IMR-90 (cell line): ENCODE measurements at regions not wholly inside any gene's neighbourhood (a gene's known extent, or its start where the extent isn't known, plus 50 kb on each side); places are given as distances from the start of the nearest gene placed in this dataset.
"Not testable (repeated sequence)": the region's sequence is repeated elsewhere in the genome, so short reads cannot be mapped to it uniquely, and the experiment has no call there.

Source experiments
- ATAC-seq: fragments of 200-7000 bp; cut with Tn5 transposase; 2 replicates; pipeline ENCODE4 v1.9.1; 2020; ENCODE audit warnings: low read depth, mild to moderate bottlenecking, moderate library complexity
- BruUV-seq: library from RNA; stranded (reverse); fragments of 400-500 nt; replicated peaks from 2 replicates; lab custom pipeline; 2021; lab: Mats Ljungman, UMichigan
- CTCF ChIA-PET: fragments of 300-600 bp; formaldehyde crosslinking; extraction: SDS; loops from one replicate; lab custom pipeline; 2021; ENCODE audit warnings: antibody characterized with exemption; lab: Yijun Ruan, JAX
- POLR2A ChIA-PET: fragments of 300-600 bp; sonication (Branson Sonifier 250); formaldehyde crosslinking; loops from one replicate; lab custom pipeline; 2022; ENCODE audit warnings: antibody characterized with exemption; ENCODE audit not compliant: unreplicated experiment; lab: Charles Lee
- DNase-seq: peaks from one replicate; pipeline ENCODE4 v3.0.0; 2013
- H2AFZ ChIP-seq: replicated peaks from 2 replicates; pipeline ENCODE3; 2013; ENCODE audit warnings: low read length, mild to moderate bottlenecking; ENCODE audit not compliant: poor library complexity
- H2AK5ac ChIP-seq: 2 replicates; pipeline ENCODE4 v1.6.1; 2013; ENCODE audit warnings: low read depth, low read length, inconsistent platforms
- H2AK9ac ChIP-seq: replicated peaks from 2 replicates; pipeline ENCODE3; 2013; ENCODE audit warnings: mild to moderate bottlenecking, low read depth, low read length, moderate library complexity; ENCODE audit not compliant: poor library complexity
- H2BK120ac ChIP-seq: 2 replicates; pipeline ENCODE4 v1.6.1; 2013; ENCODE audit warnings: low read depth, low read length, inconsistent platforms
- H2BK15ac ChIP-seq: 3 replicates; pipeline ENCODE4 v1.6.1; 2013; ENCODE audit warnings: low read depth, low read length, inconsistent platforms
- H2BK20ac ChIP-seq: 2 replicates; pipeline ENCODE4 v1.6.1; 2013; ENCODE audit warnings: low read depth, mild to moderate bottlenecking, inconsistent platforms, low read length, moderate library complexity
- H2BK5ac ChIP-seq: 2 replicates; pipeline ENCODE4 v1.6.1; 2013; ENCODE audit warnings: mild to moderate bottlenecking, low read depth, low read length, inconsistent platforms; ENCODE audit not compliant: poor library complexity, severe bottlenecking
- H3K14ac ChIP-seq: replicated peaks from 2 replicates; pipeline ENCODE4 v1.6.1; 2013; ENCODE audit warnings: low read depth, low read length, inconsistent platforms
- H3K18ac ChIP-seq: 2 replicates; pipeline ENCODE4 v1.6.1; 2013; ENCODE audit warnings: low read depth, low read length, control low read depth
- H3K23ac ChIP-seq: 2 replicates; pipeline ENCODE4 v1.6.1; 2013; ENCODE audit warnings: low read depth, low read length, inconsistent platforms
- H3K27ac ChIP-seq: 2 replicates; pipeline ENCODE4 v1.5.1; 2013; ENCODE audit warnings: mild to moderate bottlenecking, control low read depth, low read length; ENCODE audit not compliant: insufficient read depth
- H3K27me3 ChIP-seq: 2 replicates; pipeline ENCODE4 v1.6.1; 2013; ENCODE audit warnings: low read length; ENCODE audit not compliant: control insufficient read depth, insufficient read depth
- H3K36me3 ChIP-seq: 2 replicates; pipeline ENCODE4 v1.6.1; 2013; ENCODE audit warnings: low read length, mixed read lengths; ENCODE audit not compliant: control insufficient read depth, insufficient read depth
- H3K4ac ChIP-seq: 2 replicates; pipeline ENCODE4 v1.6.1; 2013; ENCODE audit warnings: low read depth, low read length, inconsistent platforms
- H3K4me1 ChIP-seq: 2 replicates; pipeline ENCODE4 v1.6.1; 2013; ENCODE audit warnings: low read length, mixed read lengths; ENCODE audit not compliant: control insufficient read depth, insufficient read depth
- H3K4me2 ChIP-seq: 2 replicates; pipeline ENCODE4 v1.6.1; 2013; ENCODE audit warnings: low read depth, mild to moderate bottlenecking, control low read depth, low read length, moderate library complexity
- H3K4me3 ChIP-seq: 2 replicates; pipeline ENCODE4 v1.5.1; 2013; ENCODE audit warnings: low read depth, mild to moderate bottlenecking, control low read depth, low read length, moderate library complexity; ENCODE audit not compliant: insufficient read depth
- H3K56ac ChIP-seq: 2 replicates; pipeline ENCODE4 v1.6.1; 2013; ENCODE audit warnings: low read length, inconsistent platforms; ENCODE audit not compliant: insufficient read depth; ENCODE audit errors: extremely low read depth
- H3K79me1 ChIP-seq, 2 experiments: 2 replicates each; pipeline ENCODE4 v1.6.1; 2013; ENCODE audit warnings: low read length in 2 of 2, inconsistent platforms in 1 of 2, low read depth in 1 of 2
- H3K9ac ChIP-seq: 2 replicates; pipeline ENCODE4 v1.6.1; 2013; ENCODE audit warnings: low read depth, low read length, control low read depth
- H3K9me1 ChIP-seq: 2 replicates; pipeline ENCODE4 v1.6.1; 2013; ENCODE audit warnings: low read length, inconsistent platforms; ENCODE audit not compliant: insufficient read depth
- H3K9me3 ChIP-seq: 2 replicates; pipeline ENCODE4 v1.6.1; 2013; ENCODE audit warnings: low read length; ENCODE audit not compliant: control insufficient read depth, insufficient read depth
- H4K20me1 ChIP-seq: 2 replicates; pipeline ENCODE4 v1.6.1; 2013; ENCODE audit warnings: low read length, inconsistent platforms; ENCODE audit not compliant: insufficient read depth
- H4K5ac ChIP-seq: 2 replicates; pipeline ENCODE4 v1.6.1; 2013; ENCODE audit warnings: mild to moderate bottlenecking, low read depth, low read length, control low read depth
- H4K8ac ChIP-seq, 2 experiments: 2 replicates each; pipeline ENCODE4 v1.6.1; 2013; ENCODE audit warnings: low read depth in 2 of 2, low read length in 2 of 2, control low read depth in 1 of 2, inconsistent platforms in 1 of 2
- H4K91ac ChIP-seq: 2 replicates; pipeline ENCODE4 v1.6.1; 2013; ENCODE audit warnings: low read depth, low read length, inconsistent platforms; ENCODE audit not compliant: insufficient read depth
- WGBS, 2 experiments: methylation state at CpG; one replicate each; pipeline versions ENCODE4 v1.1.5 to v1.1.7; 2013; ENCODE audit warnings: missing lambda C conversion rate in 2 of 2; ENCODE audit not compliant: insufficient read length in 1 of 2; ENCODE audit errors: extremely low coverage in 2 of 2; 5-methylcytosine and 5-hydroxymethylcytosine counted together
- dilution Hi-C: fragments of 300-500 bp; cut with HindIII; formaldehyde crosslinking; loops from one replicate; pipeline ENCODE4 v1.14.3; 2018; ENCODE audit warnings: low sequenced_read_pairs; ENCODE audit not compliant: unreplicated experiment
- in situ Hi-C: fragments of 300-500 bp; cut with MboI; formaldehyde crosslinking; loops from 3 replicates; pipeline ENCODE4 v1.14.3; 2019; ENCODE audit warnings: low sequenced_read_pairs, inconsistent platforms, mixed read lengths
- intact Hi-C: fragments of 100-400 bp; cut with micrococcal nuclease; formaldehyde crosslinking; loops from 2 replicates; pipeline ENCODE4 v1.10.0; 2022

GRCh38 chr5:107736089-107736488, 65.4 kb upstream of the EFNA5 start:
- POLR2A ChIA-PET, H3K56ac ChIP-seq, H3K36me3 ChIP-seq, H3K4ac ChIP-seq, H2AK9ac ChIP-seq, H2BK20ac ChIP-seq, H3K27me3 ChIP-seq, H4K5ac ChIP-seq, in situ Hi-C loops, H3K4me1 ChIP-seq, H3K4me2 ChIP-seq, H3K18ac ChIP-seq, H3K27ac ChIP-seq, H2AFZ ChIP-seq, H4K8ac ChIP-seq, H3K79me1 ChIP-seq, H3K9ac ChIP-seq, H3K9me1 ChIP-seq, H3K14ac ChIP-seq, intact Hi-C loops, H3K4me3 ChIP-seq, H2BK5ac ChIP-seq, H3K23ac ChIP-seq, H4K20me1 ChIP-seq, DNase-seq, CTCF ChIA-PET, H4K91ac ChIP-seq, H2BK120ac ChIP-seq, dilution Hi-C loops, H3K9me3 ChIP-seq, H2BK15ac ChIP-seq, BruUV-seq: not testable (repeated sequence)
- ATAC-seq, result peak; percentile 46
- peak overlapping the region; percentile 40; the same call in 1 of the 2 replicates for H2AK5ac ChIP-seq
- no CpG with 5 or more reads among the region's 2 CpGs for WGBS, 2 experiments
